ENCODE measurements at regions not wholly inside any gene's neighbourhood (a gene's known extent, or its start where the extent isn't known, plus 50 kb on each side); places are given as distances from the start of the nearest gene placed in this dataset.

DNA sequence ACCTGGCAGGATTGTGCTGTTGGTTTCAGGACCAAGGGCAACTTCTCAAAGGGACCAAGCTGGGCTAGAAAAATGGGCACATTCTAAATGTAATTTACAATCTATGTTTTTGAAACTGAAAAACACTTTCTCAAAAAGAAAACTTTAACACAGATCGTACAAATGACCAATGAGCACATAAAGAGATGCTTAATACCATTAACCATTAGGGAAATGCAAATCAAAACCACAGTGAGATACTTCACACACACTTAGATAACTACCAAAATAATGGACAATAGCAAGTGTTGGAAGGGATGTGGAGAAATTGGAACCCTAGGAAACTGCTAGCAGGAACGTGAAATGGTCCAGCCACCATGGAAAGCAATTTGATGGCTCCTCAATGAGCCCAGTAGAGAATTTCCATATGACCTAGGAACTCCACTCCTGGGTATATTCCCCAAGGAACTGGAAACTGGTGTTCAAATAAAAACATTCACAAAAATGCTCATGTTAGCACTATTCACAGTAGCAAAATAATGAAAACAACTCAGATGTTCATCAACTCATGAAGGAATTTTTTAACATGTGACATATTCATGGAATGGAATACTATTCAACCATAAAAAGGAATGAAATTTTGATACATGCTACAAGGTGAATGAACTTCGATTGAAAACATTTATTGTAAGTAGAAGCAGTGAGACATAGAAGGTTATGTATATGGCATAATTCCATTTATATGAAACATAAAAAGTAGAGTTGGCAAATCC is 288.3 kb upstream of the NR2F2 start:
- TF ChIP-seq, protein P1, sequence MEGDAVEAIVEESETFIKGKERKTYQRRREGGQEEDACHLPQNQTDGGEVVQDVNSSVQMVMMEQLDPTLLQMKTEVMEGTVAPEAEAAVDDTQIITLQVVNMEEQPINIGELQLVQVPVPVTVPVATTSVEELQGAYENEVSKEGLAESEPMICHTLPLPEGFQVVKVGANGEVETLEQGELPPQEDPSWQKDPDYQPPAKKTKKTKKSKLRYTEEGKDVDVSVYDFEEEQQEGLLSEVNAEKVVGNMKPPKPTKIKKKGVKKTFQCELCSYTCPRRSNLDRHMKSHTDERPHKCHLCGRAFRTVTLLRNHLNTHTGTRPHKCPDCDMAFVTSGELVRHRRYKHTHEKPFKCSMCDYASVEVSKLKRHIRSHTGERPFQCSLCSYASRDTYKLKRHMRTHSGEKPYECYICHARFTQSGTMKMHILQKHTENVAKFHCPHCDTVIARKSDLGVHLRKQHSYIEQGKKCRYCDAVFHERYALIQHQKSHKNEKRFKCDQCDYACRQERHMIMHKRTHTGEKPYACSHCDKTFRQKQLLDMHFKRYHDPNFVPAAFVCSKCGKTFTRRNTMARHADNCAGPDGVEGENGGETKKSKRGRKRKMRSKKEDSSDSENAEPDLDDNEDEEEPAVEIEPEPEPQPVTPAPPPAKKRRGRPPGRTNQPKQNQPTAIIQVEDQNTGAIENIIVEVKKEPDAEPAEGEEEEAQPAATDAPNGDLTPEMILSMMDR (conservative IDR thresholded peaks at IDR 0.05; ENCODE audit: low read length), result no peak
- no peak for TF ChIP-seq EZH2phosphoT487 (IDR thresholded peaks at IDR 0.05; ENCODE audit: borderline replicate concordance)
